SKM-1 (cell line): ENCODE measurements at regions not wholly inside any gene's neighbourhood (a gene's known extent, or its start where the extent isn't known, plus 50 kb on each side); places are given as distances from the start of the nearest gene placed in this dataset.
A peak's percentile ranks its signal among the peaks of the same experiment; 100 is the strongest.

Experiments used
- DNase-seq: peaks from one replicate; lab custom pipeline; 2025; ENCODE audit not compliant: unreplicated experiment; lab: John Stamatoyannopoulos, UW

GRCh38 chr1:55416164-55416842, 201.1 kb upstream of the USP24 start:
- DNase-seq, result no peak

GRCh38 chr1:55413286-55413685, 198.1 kb upstream of the USP24 start:
- no peak for DNase-seq

- DNase-seq, result no peak
Measured at GRCh38 chr1:55412060-55412459, 196.9 kb upstream of the USP24 start.

GRCh38 chr1:55402671-55403464, 187.7 kb upstream of the USP24 start:
- DNase-seq, result no peak

GRCh38 chr1:55402142-55402541, 187.0 kb upstream of the USP24 start:
- DNase-seq, result no peak

- no peak for DNase-seq
Measured at GRCh38 chr1:55400508-55400907, 185.3 kb upstream of the USP24 start.

GRCh38 chr1:55399346-55399745, 184.2 kb upstream of the USP24 start:
- no peak for DNase-seq

- DNase-seq, result no peak
Measured at GRCh38 chr1:55396381-55396891, 181.3 kb upstream of the USP24 start.

- DNase-seq, result no peak
Measured at GRCh38 chr1:55388960-55389359, 173.8 kb upstream of the USP24 start.

GRCh38 chr1:55387145-55387544, 172.0 kb upstream of the USP24 start:
- DNase-seq, result no peak

- no peak for DNase-seq
Measured at GRCh38 chr1:55386456-55386855, 171.3 kb upstream of the USP24 start.

GRCh38 chr1:55385402-55386018, 170.3 kb upstream of the USP24 start:
- no peak for DNase-seq

GRCh38 chr1:55384637-55385036, 169.5 kb upstream of the USP24 start:
- no peak for DNase-seq

- DNase-seq, result no peak
Measured at GRCh38 chr1:55382806-55383305, 167.7 kb upstream of the USP24 start.

- no peak for DNase-seq
Measured at GRCh38 chr1:55381983-55382382, 166.8 kb upstream of the USP24 start.

- DNase-seq, result no peak
Measured at GRCh38 chr1:55381491-55381890, 166.3 kb upstream of the USP24 start.

- DNase-seq, result no peak
Measured at GRCh38 chr1:55380355-55380970, 165.3 kb upstream of the USP24 start.

- peak; percentile 2 for DNase-seq
Measured at GRCh38 chr1:55378582-55378981, 163.4 kb upstream of the USP24 start.

GRCh38 chr1:55376897-55377296, 161.7 kb upstream of the USP24 start:
- no peak for DNase-seq

GRCh38 chr1:55375617-55376258, 160.6 kb upstream of the USP24 start:
- DNase-seq, result peak; percentile 28
